Mesendoderm (in vitro differentiated cells): ENCODE measurements at regions not wholly inside any gene's neighbourhood (a gene's known extent, or its start where the extent isn't known, plus 50 kb on each side); places are given as distances from the start of the nearest gene placed in this dataset.
A peak's percentile ranks its signal among the peaks of the same experiment; 100 is the strongest.

Experiments
- DNase-seq: peaks from one replicate; pipeline ENCODE4 v3.0.0; 2013
- H2AK5ac ChIP-seq: 2 replicates; pipeline ENCODE4 v1.6.1; 2013; ENCODE audit warnings: low read length, inconsistent platforms
- H2BK120ac ChIP-seq: 2 replicates; pipeline ENCODE4 v1.6.1; 2013; ENCODE audit warnings: low read depth, mild to moderate bottlenecking, low read length, moderate library complexity, mixed read lengths
- H2BK15ac ChIP-seq: replicated peaks from 2 replicates; pipeline ENCODE4 v1.6.1; 2013; ENCODE audit warnings: low read depth, mild to moderate bottlenecking, moderate library complexity
- H2BK5ac ChIP-seq: 2 replicates; pipeline ENCODE4 v1.6.1; 2013; ENCODE audit warnings: low read length, inconsistent platforms
- H3K18ac ChIP-seq: 2 replicates; pipeline ENCODE4 v1.6.1; 2013; ENCODE audit warnings: mild to moderate bottlenecking, low read length, mixed read lengths
- H3K23ac ChIP-seq: one replicate; pipeline ENCODE4 v1.6.1; 2013; ENCODE audit warnings: low read length
- H3K27ac ChIP-seq: 2 replicates; pipeline ENCODE4 v1.5.1; 2013; ENCODE audit warnings: low read depth, mild to moderate bottlenecking, inconsistent platforms, low read length, moderate library complexity
- H3K27me3 ChIP-seq: 2 replicates; pipeline ENCODE4 v1.6.1; 2013; ENCODE audit warnings: low read length, control low read depth, mild to moderate bottlenecking, inconsistent platforms; ENCODE audit not compliant: insufficient read depth, poor library complexity
- H3K36me3 ChIP-seq: 2 replicates; pipeline ENCODE4 v1.6.1; 2013; ENCODE audit warnings: low read length, inconsistent platforms; ENCODE audit not compliant: control insufficient read depth, insufficient read depth
- H3K4ac ChIP-seq: one replicate; pipeline ENCODE4 v1.6.1; 2013; ENCODE audit warnings: low read depth, mild to moderate bottlenecking, low read length, moderate library complexity
- H3K4me1 ChIP-seq: 2 replicates; pipeline ENCODE4 v1.6.1; 2013; ENCODE audit warnings: low read depth, low read length, inconsistent platforms; ENCODE audit not compliant: control insufficient read depth
- H3K4me2 ChIP-seq: 2 replicates; pipeline ENCODE4 v1.6.1; 2013; ENCODE audit warnings: low read length
- H3K4me3 ChIP-seq: 2 replicates; pipeline ENCODE4 v1.5.1; 2013; ENCODE audit warnings: mild to moderate bottlenecking, low read length
- H3K56ac ChIP-seq: one replicate; pipeline ENCODE4 v1.6.1; 2013; ENCODE audit warnings: low read length
- H3K79me1 ChIP-seq: 2 replicates; pipeline ENCODE4 v1.6.1; 2013; ENCODE audit warnings: low read length, inconsistent platforms
- H3K79me2 ChIP-seq: 2 replicates; pipeline ENCODE4 v1.6.1; 2013; ENCODE audit warnings: mild to moderate bottlenecking, low read length; ENCODE audit not compliant: control insufficient read depth, insufficient read depth
- H3K9ac ChIP-seq: 2 replicates; pipeline ENCODE4 v1.6.1; 2013; ENCODE audit warnings: low read length, inconsistent platforms
- H4K5ac ChIP-seq: one replicate; pipeline ENCODE4 v1.6.1; 2013; ENCODE audit warnings: low read length
- H4K8ac ChIP-seq: one replicate; pipeline ENCODE4 v1.6.1; 2013; ENCODE audit warnings: low read depth, mild to moderate bottlenecking, control low read depth, low read length, moderate library complexity
- WGBS: extraction: QIAGEN DNeasy Blood & Tissue Kit; methylation state at CpG from one replicate; pipeline ENCODE4 v1.1.7; 2013; ENCODE audit warnings: low lambda C conversion rate, missing lambda C conversion rate; ENCODE audit not compliant: insufficient coverage; ENCODE audit errors: extremely low coverage; 5-methylcytosine and 5-hydroxymethylcytosine counted together

GRCh38 chr2:195579776-195580555, 77.1 kb upstream of the SLC39A10 start:
- H2BK120ac ChIP-seq = no peak overlapping the region
- H3K4me3 ChIP-seq = no peak overlapping the region
- no peak overlapping the region for H3K18ac ChIP-seq
- H3K9ac ChIP-seq = no peak overlapping the region
- H3K36me3 ChIP-seq = no peaks in the 10 kb centered on the region
- WGBS = no CpG with 5 or more reads among the region's 2 CpGs
- H4K8ac ChIP-seq = no peak overlapping the region
- H2BK15ac ChIP-seq = no peak overlapping the region
- H3K79me1 ChIP-seq = no peaks in the 10 kb centered on the region
- no peak overlapping the region for H3K4me2 ChIP-seq
- H3K23ac ChIP-seq = no peak overlapping the region
- no peak for DNase-seq
- H2BK5ac ChIP-seq = no peak overlapping the region
- H2AK5ac ChIP-seq = no peak overlapping the region
- no peak overlapping the region for H3K56ac ChIP-seq
- H3K27ac ChIP-seq = no peak overlapping the region
- H3K4me1 ChIP-seq = no peaks in the 10 kb centered on the region
- no peak overlapping the region for H4K5ac ChIP-seq
- no peaks in the 10 kb centered on the region for H3K79me2 ChIP-seq
- no peak overlapping the region for H3K4ac ChIP-seq
- H3K27me3 ChIP-seq = no peaks in the 10 kb centered on the region

GRCh38 chr2:195575879-195576401, 81.1 kb upstream of the SLC39A10 start:
- H3K4me2 ChIP-seq = no peak overlapping the region
- no peaks in the 10 kb centered on the region for H3K79me1 ChIP-seq
- no peak overlapping the region for H3K4me3 ChIP-seq
- WGBS = no CpG with 5 or more reads among the region's 4 CpGs
- H3K56ac ChIP-seq = no peak overlapping the region
- no peaks in the 10 kb centered on the region for H3K27me3 ChIP-seq
- no peak overlapping the region for H4K5ac ChIP-seq
- no peak overlapping the region for H3K23ac ChIP-seq
- no peaks in the 10 kb centered on the region for H3K79me2 ChIP-seq
- no peaks in the 10 kb centered on the region for H3K4me1 ChIP-seq
- no peak overlapping the region for H3K4ac ChIP-seq
- no peak overlapping the region for H3K27ac ChIP-seq
- H3K18ac ChIP-seq = no peak overlapping the region
- no peak overlapping the region for H4K8ac ChIP-seq
- H3K36me3 ChIP-seq = no peaks in the 10 kb centered on the region
- no peak overlapping the region for H2BK15ac ChIP-seq
- no peak overlapping the region for H2BK120ac ChIP-seq
- H2BK5ac ChIP-seq = no peak overlapping the region
- peak; percentile 58 for DNase-seq
- no peak overlapping the region for H2AK5ac ChIP-seq
- no peak overlapping the region for H3K9ac ChIP-seq

GRCh38 chr2:195575016-195575415, 82.0 kb upstream of the SLC39A10 start:
- H3K27me3 ChIP-seq = no peaks in the 10 kb centered on the region
- H3K79me2 ChIP-seq = no peaks in the 10 kb centered on the region
- no peak overlapping the region for H3K27ac ChIP-seq
- H3K4me1 ChIP-seq = no peaks in the 10 kb centered on the region
- no peaks in the 10 kb centered on the region for H3K36me3 ChIP-seq
- no peak overlapping the region for H3K9ac ChIP-seq
- no peak overlapping the region for H3K18ac ChIP-seq
- WGBS = no CpG with 5 or more reads among the region's 2 CpGs
- H3K4me3 ChIP-seq = no peak overlapping the region
- no peak overlapping the region for H2BK15ac ChIP-seq
- no peak overlapping the region for H2AK5ac ChIP-seq
- H3K4me2 ChIP-seq = no peak overlapping the region
- no peak overlapping the region for H3K23ac ChIP-seq
- H3K4ac ChIP-seq = no peak overlapping the region
- H4K5ac ChIP-seq = no peak overlapping the region
- no peak overlapping the region for H3K56ac ChIP-seq
- H4K8ac ChIP-seq = no peak overlapping the region
- H3K79me1 ChIP-seq = no peaks in the 10 kb centered on the region
- no peak overlapping the region for H2BK5ac ChIP-seq
- no peak for DNase-seq
- H2BK120ac ChIP-seq = no peak overlapping the region

- Histone ChIP-seq H3K36me3 (no peaks in the 10 kb centered on the region), H2BK5ac (no peak overlapping the region), H3K4me3 (no peak overlapping the region), H2BK120ac (no peak overlapping the region), H3K18ac (no peak overlapping the region), H4K8ac (no peak overlapping the region), H3K4ac (no peak overlapping the region), H3K23ac (no peak overlapping the region), H3K4me1 (no peaks in the 10 kb centered on the region), H3K79me1 (no peaks in the 10 kb centered on the region), H3K79me2 (no peaks in the 10 kb centered on the region), H3K4me2 (no peak overlapping the region), H2BK15ac (no peak overlapping the region), H2AK5ac (no peak overlapping the region), H3K27ac (no peak overlapping the region), H3K56ac (no peak overlapping the region), H4K5ac (no peak overlapping the region), H3K27me3 (no peaks in the 10 kb centered on the region), H3K9ac (no peak overlapping the region)
- DNase-seq = no peak
- WGBS = no CpG with 5 or more reads among the region's 3 CpGs
Measured at GRCh38 chr2:195574312-195574711, 82.7 kb upstream of the SLC39A10 start.

- Histone ChIP-seq H4K8ac (peak overlapping the region; percentile 28), H3K27me3 (no peaks in the 10 kb centered on the region), H3K79me1 (no peaks in the 10 kb centered on the region), H2BK5ac (no peak overlapping the region), H2BK120ac (no peak overlapping the region), H3K4me2 (no peak overlapping the region), H3K9ac (no peak overlapping the region), H3K79me2 (no peaks in the 10 kb centered on the region), H3K18ac (no peak overlapping the region), H4K5ac (no peak overlapping the region), H2BK15ac (no peak overlapping the region), H3K27ac (no peak overlapping the region), H3K4me3 (no peak overlapping the region), H3K36me3 (no peaks in the 10 kb centered on the region), H3K4me1 (no peaks in the 10 kb centered on the region), H3K56ac (no peak overlapping the region), H3K23ac (no peak overlapping the region), H2AK5ac (no peak overlapping the region), H3K4ac (no peak overlapping the region)
- no CpG with 5 or more reads among the region's 6 CpGs for WGBS
- no peak for DNase-seq
Measured at GRCh38 chr2:195572895-195573683, 83.9 kb upstream of the SLC39A10 start.
